Astrocyte of the cerebellum (primary cell): ENCODE measurements at regions not wholly inside any gene's neighbourhood (a gene's known extent, or its start where the extent isn't known, plus 50 kb on each side); places are given as distances from the start of the nearest gene placed in this dataset.

Experiments used
- DNase-seq: peaks from one replicate; pipeline ENCODE4 v3.0.0-alpha.2; 2011; ENCODE audit warnings: low read depth
- H3K4me3 ChIP-seq: 2 replicates; pipeline ENCODE4 v1.5.1; 2011; ENCODE audit warnings: mild to moderate bottlenecking, low read depth, low read length, moderate library complexity
- CTCF ChIP-seq: IDR thresholded peaks from 2 replicates; pipeline ENCODE4 v1.5.1; 2012; ENCODE audit warnings: low read length, low read depth, moderate library complexity, mild to moderate bottlenecking; ENCODE audit errors: missing control alignments
- in situ Hi-C: cut with HindIII; loops from 2 replicates; pipeline ENCODE4 v1.10.0; 2017; ENCODE audit warnings: low sequenced_read_pairs

GRCh38 chr11:36876266-36876665 is 278.2 kb upstream of the RAG2 start:
- in situ Hi-C loops = no loop called here
- TF ChIP-seq CTCF = no peak
- DNase-seq = no peak
- no peak overlapping the region for H3K4me3 ChIP-seq

- no peak for TF ChIP-seq CTCF
- no peak for DNase-seq
- no peak overlapping the region for H3K4me3 ChIP-seq
- in situ Hi-C loops = no loop called here
Observed at GRCh38 chr11:36874291-36874690, 276.3 kb upstream of the RAG2 start.

DNA sequence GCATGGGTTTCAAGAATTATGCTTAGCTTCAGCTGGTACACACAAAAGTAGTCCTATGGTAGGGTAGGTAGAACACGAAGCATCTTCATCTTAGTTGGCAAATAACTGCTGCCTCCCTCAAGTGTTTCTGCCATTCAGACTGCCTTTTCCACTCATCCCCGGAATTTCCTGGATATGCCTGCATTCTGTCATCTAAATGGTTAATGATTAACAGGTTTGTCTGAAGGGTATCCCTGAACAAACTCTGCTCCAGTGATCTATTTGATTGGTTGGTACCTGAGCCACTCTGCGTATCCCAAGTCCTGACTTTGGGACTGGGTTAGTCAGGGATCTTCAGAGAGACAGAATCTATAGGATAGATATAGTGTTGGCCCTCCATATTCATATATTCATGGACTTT is 272.3 kb upstream of the RAG2 start:
- in situ Hi-C loops = no loop called here
- no peak overlapping the region for H3K4me3 ChIP-seq
- no peak for DNase-seq
- TF ChIP-seq CTCF = no peak

GRCh38 chr11:36868380-36868779 is 270.3 kb upstream of the RAG2 start:
- no peak overlapping the region for H3K4me3 ChIP-seq
- no peak for DNase-seq
- TF ChIP-seq CTCF = no peak
- in situ Hi-C loops = no loop called here

- no peak overlapping the region for H3K4me3 ChIP-seq
- no peak for DNase-seq
- in situ Hi-C loops = no loop called here
- TF ChIP-seq CTCF = no peak
Observed at GRCh38 chr11:36865846-36866245, 267.8 kb upstream of the RAG2 start.

DNA sequence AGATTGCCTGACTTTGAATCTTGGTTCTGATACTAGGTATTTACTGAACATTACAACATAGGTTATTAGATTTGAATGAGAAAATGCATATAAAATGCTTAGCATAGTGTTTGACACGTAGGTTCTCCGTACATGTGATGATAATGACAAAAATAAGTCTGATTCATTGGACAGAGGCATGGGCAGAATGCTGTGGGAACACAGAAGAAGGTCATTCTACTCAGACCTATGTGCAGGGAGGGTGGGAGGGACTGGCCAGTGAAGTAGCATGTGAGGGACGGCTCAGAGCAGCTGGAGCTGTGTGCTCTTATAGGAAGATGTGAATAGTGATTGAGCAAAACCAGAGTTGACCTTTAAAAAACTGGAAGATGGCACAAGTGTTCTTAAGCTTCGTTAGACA is 256.8 kb upstream of the RAG2 start:
- no peak overlapping the region for H3K4me3 ChIP-seq
- DNase-seq = no peak
- in situ Hi-C loops = no loop called here
- no peak for TF ChIP-seq CTCF

DNA sequence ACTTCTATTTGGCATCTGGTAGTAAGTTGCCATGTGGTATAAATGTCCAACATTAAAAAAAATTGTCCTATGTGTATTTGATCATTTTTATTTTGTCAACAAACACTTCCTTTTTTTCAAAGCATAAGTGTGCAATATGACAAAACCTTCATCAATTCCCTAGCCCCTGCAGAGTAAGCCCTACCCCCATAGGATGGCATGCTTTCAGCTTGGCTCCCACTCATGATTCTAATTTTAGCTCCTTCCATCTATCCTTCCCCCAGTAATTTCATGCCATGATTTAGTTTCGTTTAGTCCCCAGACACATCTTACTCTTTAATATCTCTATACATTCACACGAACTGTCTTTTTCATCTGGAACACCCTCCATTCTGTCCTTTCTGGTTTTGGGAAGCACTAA is 250.6 kb upstream of the RAG2 start:
- in situ Hi-C loops = no loop called here
- TF ChIP-seq CTCF = no peak
- no peak overlapping the region for H3K4me3 ChIP-seq
- DNase-seq = no peak
